ENCODE measurements at regions not wholly inside any gene's neighbourhood (a gene's known extent, or its start where the extent isn't known, plus 50 kb on each side); places are given as distances from the start of the nearest gene placed in this dataset.
"Not testable (repeated sequence)": the region's sequence is repeated elsewhere in the genome, so short reads cannot be mapped to it uniquely, and the experiment has no call there.

GRCh38 chr22:25348391-25348790, 129.0 kb downstream of the CRYBB2 start:
- H3K27ac ChIP-seq: no peak overlapping the region
- H3K9me3 ChIP-seq: no peaks in the 10 kb centered on the region
- intact Hi-C loops (cut with DNase I): no loop called here
- TF ChIP-seq POLR2A (IDR thresholded peaks at IDR 0.05) (no peak), CTCF (IDR thresholded peaks at IDR 0.05) (no peak), POLR2AphosphoS5 (IDR thresholded peaks at IDR 0.05; ENCODE audit: insufficient read depth in 1 of 2, low read depth in 1 of 2) (no peak)
- H3K4me1 ChIP-seq: no peaks in the 10 kb centered on the region
- H3K27me3 ChIP-seq: no peaks in the 10 kb centered on the region
- DNase-seq (ENCODE audit: extremely low spot score in 2 of 2): no peak
- peaks cover 0 to 36% of the 10 kb centered on the region in 2 donors for H3K36me3 ChIP-seq
- no peak overlapping the region for H3K4me3 ChIP-seq

GRCh38 chr22:25348996-25349395, 129.6 kb downstream of the CRYBB2 start:
- peaks cover 0 to 42% of the 10 kb centered on the region in 2 donors for H3K36me3 ChIP-seq
- H3K9me3 ChIP-seq; intact Hi-C loops (cut with DNase I); H3K27me3 ChIP-seq; DNase-seq (ENCODE audit: extremely low spot score in 2 of 2); H3K4me3 ChIP-seq; H3K4me1 ChIP-seq; H3K27ac ChIP-seq: not testable (repeated sequence)

- no peaks in the 10 kb centered on the region for H3K9me3 ChIP-seq
- no peaks in the 10 kb centered on the region for H3K27me3 ChIP-seq
- TF ChIP-seq CTCF (IDR thresholded peaks at IDR 0.05) (no peak), POLR2A (IDR thresholded peaks at IDR 0.05) (no peak), POLR2AphosphoS5 (IDR thresholded peaks at IDR 0.05; ENCODE audit: insufficient read depth in 1 of 2, low read depth in 1 of 2) (no peak)
- no peaks in the 10 kb centered on the region for H3K4me1 ChIP-seq
- no peak for DNase-seq (ENCODE audit: extremely low spot score in 2 of 2)
- intact Hi-C loops (cut with DNase I): no loop called here
- no peak overlapping the region for H3K4me3 ChIP-seq
- H3K36me3 ChIP-seq: peaks cover 0 to 44% of the 10 kb centered on the region in 2 donors
- H3K27ac ChIP-seq: no peak overlapping the region
Measured at GRCh38 chr22:25350551-25350971, 131.1 kb downstream of the CRYBB2 start.

- intact Hi-C loops (cut with DNase I): no loop called here
- no peak for DNase-seq (ENCODE audit: extremely low spot score in 2 of 2)
Measured at GRCh38 chr22:25351631-25352293, 132.3 kb downstream of the CRYBB2 start.

GRCh38 chr22:25352294-25352680, 132.8 kb downstream of the CRYBB2 start:
- Histone ChIP-seq H3K9me3 (no peaks in the 10 kb centered on the region), H3K4me3 (no peak overlapping the region), H3K36me3 (peaks cover 0 to 42% of the 10 kb centered on the region in 2 donors), H3K27me3 (no peaks in the 10 kb centered on the region), H3K4me1 (no peaks in the 10 kb centered on the region), H3K27ac (no peak overlapping the region)
- TF ChIP-seq POLR2AphosphoS5 (IDR thresholded peaks at IDR 0.05; ENCODE audit: insufficient read depth in 1 of 2, low read depth in 1 of 2): no peak
- TF ChIP-seq POLR2A (IDR thresholded peaks at IDR 0.05): no peak
- no peak for TF ChIP-seq CTCF (IDR thresholded peaks at IDR 0.05)
- no peak for DNase-seq (ENCODE audit: extremely low spot score in 2 of 2)
- intact Hi-C loops (cut with DNase I): no loop called here

More at GRCh38 chr22:25351631-25352293, 132.3 kb downstream of the CRYBB2 start:
- TF ChIP-seq CTCF (IDR thresholded peaks at IDR 0.05) (no peak), POLR2A (IDR thresholded peaks at IDR 0.05) (no peak), POLR2AphosphoS5 (IDR thresholded peaks at IDR 0.05; ENCODE audit: insufficient read depth in 1 of 2, low read depth in 1 of 2) (no peak)
- H3K27ac ChIP-seq: no peak overlapping the region
- H3K27me3 ChIP-seq: no peaks in the 10 kb centered on the region
- peaks cover 0 to 42% of the 10 kb centered on the region in 2 donors for H3K36me3 ChIP-seq
- H3K4me1 ChIP-seq: no peaks in the 10 kb centered on the region
- no peak overlapping the region for H3K4me3 ChIP-seq
- no peaks in the 10 kb centered on the region for H3K9me3 ChIP-seq

All from vagina (tissue), 2 donors.